GM18861 (cell line): ENCODE measurements at regions not wholly inside any gene's neighbourhood (a gene's known extent, or its start where the extent isn't known, plus 50 kb on each side); places are given as distances from the start of the nearest gene placed in this dataset.
"Not testable (repeated sequence)": the region's sequence is repeated elsewhere in the genome, so short reads cannot be mapped to it uniquely, and the experiment has no call there.

Experiments
- ATAC-seq: cut with Tn5 transposase; IDR thresholded peaks from one replicate; pipeline ENCODE4 v1.9.1; 2021; ENCODE audit not compliant: unreplicated experiment

- no peak for ATAC-seq
Observed at GRCh38 chr21:35754583-35754982, 305.7 kb downstream of the SETD4 start.

- no peak for ATAC-seq
Observed at GRCh38 chr21:35753308-35753707, 307.0 kb downstream of the SETD4 start.

GRCh38 chr21:35751171-35751570, 309.2 kb downstream of the SETD4 start:
- ATAC-seq, result no peak

DNA sequence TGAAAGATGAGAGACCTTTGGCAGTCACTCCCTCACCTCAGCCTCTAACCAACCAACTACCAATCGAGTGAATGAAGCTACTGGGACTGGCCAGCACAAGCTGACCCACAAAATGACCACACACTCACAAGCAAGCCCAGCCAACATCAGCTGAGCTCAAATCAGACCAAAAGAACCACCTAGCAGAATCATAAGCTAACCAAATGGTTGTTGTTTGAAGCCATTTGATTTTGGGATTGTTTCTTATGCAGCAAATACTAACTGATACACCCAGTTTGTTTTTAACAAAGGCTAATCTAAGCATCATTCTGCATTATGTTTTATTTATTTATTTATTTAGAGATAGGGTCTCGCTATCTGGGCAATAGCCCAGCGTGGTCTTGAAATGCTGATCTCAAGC, 310.4 kb downstream of the SETD4 start:
- no peak for ATAC-seq

GRCh38 chr21:35748678-35749314, 311.5 kb downstream of the SETD4 start:
- ATAC-seq, result no peak

GRCh38 chr21:35743571-35743970, 316.8 kb downstream of the SETD4 start:
- no peak for ATAC-seq

GRCh38 chr21:35738347-35738961, 321.9 kb downstream of the SETD4 start:
- no peak for ATAC-seq

- no peak for ATAC-seq
Observed at GRCh38 chr21:35737899-35738346, 322.4 kb downstream of the SETD4 start.

GRCh38 chr21:35737449-35737848, 322.9 kb downstream of the SETD4 start:
- no peak for ATAC-seq

GRCh38 chr21:35732788-35733187, 327.5 kb downstream of the SETD4 start:
- no peak for ATAC-seq

DNA sequence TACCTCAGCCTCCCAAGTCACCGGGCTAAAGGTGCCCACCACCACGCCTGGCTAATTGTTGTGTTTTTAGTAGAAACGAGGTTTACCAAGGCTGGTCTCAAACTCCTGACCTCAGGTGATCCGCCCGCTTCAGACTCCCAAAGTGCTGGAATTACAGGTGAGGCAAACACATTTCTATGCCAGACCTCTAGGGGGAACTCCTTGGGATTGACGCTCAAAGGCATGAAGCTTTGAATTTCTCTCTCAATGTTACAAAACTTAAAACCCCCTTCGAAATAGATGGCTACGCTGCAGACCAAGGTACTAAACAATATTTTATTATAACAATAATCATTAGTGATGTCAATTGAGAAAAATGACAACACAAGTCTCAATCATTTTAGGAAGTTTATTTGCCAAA, 330.0 kb downstream of the SETD4 start:
- ATAC-seq, result no peak

DNA sequence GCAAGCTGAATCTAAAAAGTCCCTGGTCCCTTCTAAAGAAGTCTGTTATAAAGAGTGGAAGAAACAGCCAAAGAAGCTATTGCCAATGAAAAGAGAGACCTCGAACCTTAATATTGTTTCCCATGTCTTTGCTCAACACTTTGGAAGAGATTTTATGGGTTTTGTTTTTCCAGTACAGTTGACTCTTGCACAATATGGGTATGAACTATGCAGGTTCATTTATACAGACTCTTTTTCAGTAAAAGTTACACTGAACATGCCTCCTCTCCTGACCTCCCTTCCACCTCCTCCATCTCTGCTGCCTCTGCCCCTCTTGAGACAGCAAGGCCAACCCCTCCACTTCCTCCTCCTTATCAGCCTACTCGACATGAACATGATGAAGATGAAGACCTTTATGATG, 332.5 kb downstream of the SETD4 start:
- ATAC-seq, result no peak

DNA sequence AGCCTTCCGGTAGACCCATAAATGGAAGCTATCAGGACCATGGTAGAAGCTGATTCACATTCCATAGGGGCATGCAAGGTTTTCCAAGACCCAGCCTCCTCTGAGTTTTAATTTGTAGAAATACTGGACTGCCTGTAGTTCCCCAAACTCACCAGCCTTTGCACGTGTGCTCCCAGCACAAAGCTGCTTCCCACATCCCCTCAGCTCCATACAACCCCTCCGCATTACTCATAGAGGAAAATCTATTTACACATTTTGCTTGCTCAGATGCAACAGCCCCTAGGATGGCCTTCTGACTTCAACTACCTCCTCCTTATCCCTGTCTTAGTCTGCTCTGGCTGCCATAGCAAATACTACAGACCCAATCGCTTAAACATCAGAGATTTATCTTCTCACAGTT, 336.2 kb downstream of the SETD4 start:
- no peak for ATAC-seq

DNA sequence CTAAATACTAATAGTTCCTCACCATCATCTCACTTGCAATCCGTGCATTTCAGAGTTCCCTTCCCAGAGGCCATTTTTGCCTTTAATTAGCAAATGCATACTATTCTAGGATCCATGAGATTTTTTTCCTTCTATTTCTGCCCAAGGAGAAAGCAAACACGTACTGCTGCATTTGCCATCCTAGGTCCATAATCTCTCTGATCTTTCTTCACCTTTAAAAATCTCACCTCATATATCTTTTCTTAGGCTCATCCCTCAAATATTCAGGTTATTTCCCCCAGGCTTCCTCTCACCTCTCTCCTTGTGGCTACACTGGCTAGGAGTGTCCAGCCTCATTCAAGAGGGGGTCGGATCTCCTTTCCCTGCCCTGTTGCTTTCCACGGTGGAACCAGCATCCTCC, 338.6 kb downstream of the SETD4 start:
- no peak for ATAC-seq

- no peak for ATAC-seq
Observed at GRCh38 chr21:35720208-35720731, 340.1 kb downstream of the SETD4 start.

- no peak for ATAC-seq
Observed at GRCh38 chr21:35719080-35719479, 341.2 kb downstream of the SETD4 start.

GRCh38 chr21:35716876-35717565, 343.3 kb downstream of the SETD4 start:
- ATAC-seq, result no peak

DNA sequence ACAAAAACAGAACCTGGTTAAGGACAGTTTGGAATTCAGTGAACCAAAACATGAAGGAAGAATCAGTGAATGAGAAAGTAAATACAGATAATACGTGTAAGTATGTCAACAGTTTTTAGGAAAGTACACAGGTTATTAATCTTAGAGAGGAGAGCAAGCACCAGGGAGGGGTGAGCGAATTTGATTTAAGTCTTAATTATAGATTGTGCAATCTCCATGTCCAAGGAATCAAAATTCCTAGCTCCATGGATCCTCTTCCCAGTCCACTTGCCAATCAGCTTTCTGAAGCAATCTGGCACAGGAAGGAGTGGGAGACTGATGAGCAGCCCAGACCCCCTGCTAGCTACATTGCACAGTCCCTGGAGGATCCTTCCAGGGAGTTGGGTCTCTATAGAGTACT, 346.4 kb downstream of the SETD4 start:
- ATAC-seq, result no peak

GRCh38 chr21:35711661-35712060, 348.7 kb downstream of the SETD4 start:
- ATAC-seq, result no peak

GRCh38 chr21:35711213-35711612, 349.1 kb downstream of the SETD4 start:
- ATAC-seq, result no peak

GRCh38 chr21:35709990-35710389, 350.3 kb downstream of the SETD4 start:
- not testable (repeated sequence) for ATAC-seq

DNA sequence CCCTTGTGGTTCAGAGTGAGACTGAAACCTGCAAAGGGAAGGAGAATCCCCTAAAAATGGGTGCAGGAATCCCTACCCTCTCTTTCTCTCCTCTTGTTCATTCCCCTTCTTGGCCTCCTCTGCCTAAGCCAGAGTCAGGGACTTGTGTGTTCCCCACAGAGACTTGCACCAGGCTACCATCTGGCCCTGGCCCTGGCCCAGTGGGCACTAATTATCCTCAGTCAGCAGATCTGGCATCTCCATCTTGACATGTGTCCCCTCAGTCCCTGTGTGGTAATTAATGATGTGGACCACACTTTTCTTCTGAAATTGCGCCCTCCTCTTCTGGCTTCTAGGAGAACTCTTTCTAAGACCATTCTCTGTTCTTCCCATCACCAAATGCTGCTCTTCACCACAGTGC, 354.4 kb downstream of the SETD4 start:
- ATAC-seq, result no peak
